ENCODE measurements at regions not wholly inside any gene's neighbourhood (a gene's known extent, or its start where the extent isn't known, plus 50 kb on each side); places are given as distances from the start of the nearest gene placed in this dataset.
"Not testable (repeated sequence)": the region's sequence is repeated elsewhere in the genome, so short reads cannot be mapped to it uniquely, and the experiment has no call there.

DNA sequence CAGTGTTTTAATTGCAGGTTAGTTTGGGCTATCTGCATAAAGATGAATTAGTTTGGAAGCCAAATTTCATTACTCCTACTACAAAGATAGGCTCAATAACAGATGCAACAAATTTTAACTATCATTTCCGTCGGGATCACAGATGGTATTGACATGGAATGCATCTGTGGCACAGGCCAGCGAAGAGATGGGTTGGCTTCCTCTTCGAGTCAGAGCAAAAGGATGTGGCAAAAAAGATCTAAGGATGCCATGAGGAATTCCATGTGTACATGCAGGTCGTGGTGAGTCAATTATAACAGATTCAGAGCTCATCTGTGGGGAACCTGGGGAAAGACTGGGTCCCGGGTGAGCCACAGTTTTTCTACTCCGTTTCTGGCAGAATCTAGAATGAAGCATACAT, 83.0 kb upstream of the CITED2 start:
- DNase-seq (ENCODE audit: low spot score in 2 of 2) (no peak), ATAC-seq (no peak)
- H3K9me3 Mint-ChIP-seq: no peaks in the 10 kb centered on the region
- H3K4me3 Mint-ChIP-seq: no peak overlapping the region
- H3K27ac Mint-ChIP-seq: no peak overlapping the region
- no peaks in the 10 kb centered on the region for H3K4me1 Mint-ChIP-seq
- no peaks in the 10 kb centered on the region for H3K36me3 Mint-ChIP-seq

DNA sequence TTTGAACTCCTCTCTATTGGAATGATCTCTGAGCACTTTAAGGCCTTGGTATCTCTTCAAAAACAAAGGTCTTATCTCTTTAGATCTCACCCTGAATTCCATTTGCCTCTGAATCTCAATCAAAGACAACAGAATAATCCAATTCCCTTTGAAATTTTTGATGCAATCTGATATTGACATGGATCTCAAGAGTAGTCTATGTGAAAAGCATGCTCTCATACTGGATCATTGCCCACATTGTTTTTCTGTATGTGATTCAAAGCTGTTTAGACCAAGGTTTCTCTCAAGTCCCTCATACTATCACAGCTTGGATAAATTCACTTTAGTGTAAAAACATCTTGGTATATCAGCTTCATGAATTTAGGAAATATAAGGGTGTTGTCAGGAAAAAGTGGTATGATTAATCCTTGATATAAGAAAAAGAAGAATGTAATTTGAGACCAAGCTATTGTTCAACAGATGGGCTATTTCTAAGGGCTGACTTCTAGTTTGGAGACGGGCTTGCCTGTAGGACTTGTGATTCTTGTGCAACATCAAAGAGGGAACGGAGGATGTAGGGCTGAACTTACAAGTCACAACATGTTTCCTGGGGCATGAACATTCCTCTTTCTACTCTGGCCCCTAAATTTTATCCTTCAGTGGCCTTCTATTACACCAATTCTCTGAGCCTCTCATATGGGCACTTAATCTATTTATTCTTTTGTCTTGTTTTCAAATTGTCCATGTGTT, 77.9 kb upstream of the CITED2 start:
- H3K4me3 Mint-ChIP-seq: no peak overlapping the region
- H3K4me1 Mint-ChIP-seq: peaks cover 6% of the 10 kb centered on the region
- H3K27ac Mint-ChIP-seq: no peak overlapping the region
- DNase-seq (ENCODE audit: low spot score in 2 of 2) (no peak), ATAC-seq (no peak)
- H3K9me3 Mint-ChIP-seq: no peaks in the 10 kb centered on the region
- no peaks in the 10 kb centered on the region for H3K36me3 Mint-ChIP-seq

DNA sequence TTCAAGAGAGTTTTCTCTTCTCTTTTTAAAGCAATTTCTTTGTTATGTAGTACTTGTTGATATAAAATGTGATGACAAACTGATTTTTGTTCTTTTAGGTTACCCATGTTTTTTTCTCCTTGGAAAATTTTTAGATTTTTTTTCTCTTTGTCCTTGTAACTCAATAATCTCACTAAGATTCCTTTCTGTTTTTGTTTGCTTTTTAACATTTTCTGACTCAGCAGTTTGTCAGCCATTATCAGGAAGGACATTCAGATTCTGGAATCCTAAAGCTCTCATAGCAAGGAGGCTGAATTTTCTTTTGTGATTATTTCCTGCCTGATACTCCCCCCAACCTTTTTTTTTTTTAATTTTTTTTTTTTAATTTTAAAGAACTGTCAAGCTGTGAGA, 75.2 kb upstream of the CITED2 start:
- Mint-ChIP-seq H3K36me3 (no peaks in the 10 kb centered on the region), H3K27ac (no peak overlapping the region), H3K4me3 (no peak overlapping the region), H3K4me1 (peaks cover 6% of the 10 kb centered on the region), H3K9me3 (no peaks in the 10 kb centered on the region)
- ATAC-seq (no peak), DNase-seq (ENCODE audit: low spot score in 2 of 2) (no peak)

DNA sequence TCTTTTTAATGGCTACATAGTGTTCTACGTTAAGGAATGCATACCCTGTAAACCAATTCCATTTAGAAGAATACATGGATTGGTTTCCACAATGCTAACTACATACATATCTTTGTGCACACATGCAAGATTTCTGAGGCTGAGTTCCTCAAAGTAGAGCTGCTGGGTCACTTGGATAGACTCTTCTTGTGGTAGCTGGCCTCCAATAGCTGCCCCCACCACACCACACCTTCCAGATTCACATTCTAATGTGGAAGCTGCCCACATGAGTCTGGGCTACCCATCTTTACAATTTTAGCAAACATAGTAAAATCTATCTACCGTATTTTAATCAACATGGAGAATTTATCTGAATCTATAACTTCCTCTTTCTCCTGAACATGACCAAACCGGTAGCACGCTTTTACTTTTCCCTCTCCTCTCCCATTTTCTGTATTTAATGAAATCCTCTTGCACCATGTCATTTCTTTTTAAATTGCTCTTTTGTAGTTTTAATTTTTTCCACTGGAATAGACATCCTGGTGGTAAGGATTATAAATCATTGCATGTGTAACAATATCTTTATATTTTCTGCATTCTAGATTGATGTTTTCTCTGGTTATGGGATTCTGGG, 74.7 kb upstream of the CITED2 start:
- DNase-seq (ENCODE audit: low spot score in 2 of 2): no peak

DNA sequence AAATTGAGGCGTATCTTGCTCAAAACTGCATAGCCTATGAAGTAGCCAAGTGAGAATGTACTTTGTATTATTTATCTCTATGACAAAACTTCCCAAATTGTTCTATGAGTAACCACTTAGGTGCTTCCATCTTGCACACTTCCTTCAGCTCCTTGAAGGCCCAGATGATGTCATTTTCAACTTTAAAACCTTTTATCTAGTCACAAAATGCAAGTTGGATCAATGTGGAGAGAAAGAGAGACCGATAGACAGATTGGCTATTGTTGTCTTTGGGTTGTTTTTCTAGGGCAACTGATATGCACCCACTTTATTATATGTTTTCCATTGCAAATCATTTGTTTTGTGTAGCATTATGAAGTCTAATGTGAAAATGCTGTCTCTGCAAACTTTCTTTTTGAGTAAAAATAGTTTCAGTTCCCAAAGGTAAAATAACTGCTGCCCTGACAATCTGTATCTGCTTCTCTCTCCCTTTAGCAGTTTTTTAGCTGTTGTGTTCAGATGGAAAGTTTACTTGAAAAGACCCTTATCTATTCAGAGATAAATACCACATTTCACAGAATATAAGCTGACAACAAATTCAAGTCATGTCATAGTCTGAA, 73.7 kb upstream of the CITED2 start:
- Mint-ChIP-seq H3K4me1 (peaks cover 6% of the 10 kb centered on the region), H3K9me3 (no peaks in the 10 kb centered on the region), H3K36me3 (no peaks in the 10 kb centered on the region), H3K4me3 (no peak overlapping the region), H3K27ac (no peak overlapping the region)
- DNase-seq (ENCODE audit: low spot score in 2 of 2) (no peak), ATAC-seq (no peak)

More for the DNA sequence above, 74.7 kb upstream of the CITED2 start:
- no peak for ATAC-seq
- Mint-ChIP-seq H3K27ac (no peak overlapping the region), H3K9me3 (no peaks in the 10 kb centered on the region), H3K4me1 (peaks cover 6% of the 10 kb centered on the region), H3K36me3 (no peaks in the 10 kb centered on the region), H3K4me3 (no peak overlapping the region)

DNA sequence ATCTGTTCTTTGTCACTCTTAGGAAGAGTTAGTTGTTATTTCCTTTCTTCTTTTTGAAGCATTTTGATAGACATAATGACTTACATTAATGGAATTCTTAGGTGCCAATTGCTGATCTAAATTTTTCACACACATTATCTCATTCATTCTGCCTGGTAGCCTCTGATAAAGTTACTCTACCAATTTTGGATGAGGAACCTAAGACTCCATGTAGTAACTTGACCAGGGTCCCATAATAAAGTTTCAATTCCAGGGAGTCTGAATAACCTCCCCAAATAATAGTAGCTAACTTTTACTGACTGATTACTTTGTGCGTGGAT, 73.2 kb upstream of the CITED2 start:
- no peak overlapping the region for H3K4me3 Mint-ChIP-seq
- no peak for DNase-seq (ENCODE audit: low spot score in 2 of 2)
- H3K36me3 Mint-ChIP-seq: no peaks in the 10 kb centered on the region
- H3K4me1 Mint-ChIP-seq: peaks cover 6% of the 10 kb centered on the region
- no peaks in the 10 kb centered on the region for H3K9me3 Mint-ChIP-seq
- H3K27ac Mint-ChIP-seq: no peak overlapping the region
- no peak for ATAC-seq

DNA sequence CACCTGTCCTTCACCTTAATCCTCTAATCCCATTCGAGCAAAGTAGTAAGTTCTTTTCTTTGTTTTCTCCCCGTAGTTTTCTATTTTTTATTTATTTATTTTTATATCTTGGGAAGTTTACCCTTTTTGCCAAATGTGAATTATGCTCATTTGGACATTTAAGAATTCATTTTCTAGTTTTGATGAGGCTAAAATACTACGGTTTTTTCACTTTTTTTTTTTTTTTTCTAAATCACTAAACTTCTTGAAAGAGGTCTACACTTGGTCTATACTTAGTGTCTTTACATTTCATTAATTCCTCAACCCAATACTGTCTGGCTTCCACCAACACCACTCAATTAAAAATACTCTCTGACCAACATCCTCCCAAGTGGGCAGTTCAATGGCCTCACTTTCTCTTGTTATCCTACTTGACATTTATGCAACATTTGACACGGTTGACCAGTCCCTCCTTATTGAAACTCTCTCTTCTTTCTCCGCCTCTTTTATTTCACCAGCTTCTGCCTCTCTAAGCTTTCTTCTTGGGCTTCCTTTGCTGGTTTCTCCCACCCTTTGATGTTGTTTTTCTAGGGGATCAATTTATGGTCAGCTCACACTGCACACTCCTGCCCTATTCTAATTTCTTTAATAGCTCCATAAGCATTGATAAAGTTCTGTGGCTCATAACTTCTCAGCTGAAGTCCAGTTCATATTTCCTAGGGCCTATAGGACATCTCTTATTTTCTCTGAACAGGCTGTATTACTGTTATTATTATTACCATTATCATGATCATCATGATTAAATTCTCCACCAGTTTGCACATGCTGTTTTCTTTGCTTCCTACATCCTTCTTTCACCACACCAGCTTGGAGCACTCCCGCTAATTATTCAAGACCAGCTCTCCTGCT, 72.6 kb upstream of the CITED2 start:
- Mint-ChIP-seq H3K27ac (no peak overlapping the region), H3K9me3 (no peaks in the 10 kb centered on the region), H3K4me3 (no peak overlapping the region)

DNA sequence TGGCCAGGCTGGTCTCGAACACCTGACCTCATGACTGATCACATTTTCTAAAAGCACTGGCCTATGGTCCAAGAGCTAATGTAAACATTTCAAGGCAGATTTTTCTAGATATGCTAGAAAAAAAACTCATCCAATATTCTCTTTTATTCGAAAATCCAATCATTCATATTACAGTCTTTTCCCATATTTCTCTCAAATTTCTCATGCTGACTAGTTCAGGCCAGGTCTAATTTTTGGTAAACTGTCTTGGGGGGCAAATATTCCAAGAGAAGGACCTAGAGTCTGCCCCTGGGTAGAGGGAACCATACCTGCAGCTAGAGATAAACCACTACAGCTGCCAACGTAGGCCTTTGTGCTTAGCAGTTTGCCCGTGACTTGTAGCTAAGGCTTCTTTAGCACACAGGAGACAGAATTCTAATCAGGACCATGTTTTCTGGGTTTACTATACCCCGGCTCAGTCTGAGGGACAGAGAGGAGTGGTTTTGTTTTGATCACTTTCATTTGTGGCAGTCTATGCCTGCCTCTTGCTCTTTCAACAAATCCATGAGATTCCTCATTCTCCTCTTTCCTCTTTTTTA, 71.8 kb upstream of the CITED2 start:
- no peaks in the 10 kb centered on the region for H3K36me3 Mint-ChIP-seq
- H3K4me1 Mint-ChIP-seq: peaks cover 13% of the 10 kb centered on the region
- H3K4me3 Mint-ChIP-seq: no peak overlapping the region
- no peak for DNase-seq (ENCODE audit: low spot score in 2 of 2)
- no peak overlapping the region for H3K27ac Mint-ChIP-seq
- ATAC-seq: no peak
- H3K9me3 Mint-ChIP-seq: no peaks in the 10 kb centered on the region

More for the DNA sequence above, 72.6 kb upstream of the CITED2 start:
- Mint-ChIP-seq H3K36me3 (no peaks in the 10 kb centered on the region), H3K4me1 (peaks cover 12% of the 10 kb centered on the region)
- DNase-seq (ENCODE audit: low spot score in 2 of 2) (no peak), ATAC-seq (no peak)

DNA sequence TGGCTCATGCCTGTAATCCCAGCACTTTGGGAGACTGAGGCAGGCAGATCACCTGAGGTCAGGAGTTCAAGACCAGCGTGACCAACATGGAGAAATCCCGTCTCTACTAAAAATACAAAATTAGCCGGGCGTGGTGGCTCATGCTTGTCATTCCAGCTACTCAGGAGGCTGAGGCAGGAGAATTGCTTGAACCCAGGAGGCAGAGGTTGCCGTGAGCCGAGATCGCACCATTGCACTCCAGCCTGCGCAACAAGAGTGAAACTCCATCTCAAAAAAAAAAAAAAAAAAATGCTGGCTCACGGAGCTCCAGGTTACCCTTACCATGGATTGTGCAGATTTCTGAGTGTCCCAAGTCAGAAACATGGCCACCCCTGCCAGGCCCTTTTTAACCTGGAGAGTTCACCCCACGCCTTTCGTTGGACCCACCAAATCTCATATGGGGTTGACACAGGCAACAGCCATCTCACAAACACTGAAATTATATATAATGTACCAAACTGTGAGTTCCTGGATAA, 69.9 kb upstream of the CITED2 start:
- not testable (repeated sequence) for H3K4me3 Mint-ChIP-seq; ATAC-seq; H3K9me3 Mint-ChIP-seq; H3K36me3 Mint-ChIP-seq; H3K27ac Mint-ChIP-seq; DNase-seq (ENCODE audit: low spot score in 2 of 2)
- H3K4me1 Mint-ChIP-seq: peaks cover 13% of the 10 kb centered on the region

DNA sequence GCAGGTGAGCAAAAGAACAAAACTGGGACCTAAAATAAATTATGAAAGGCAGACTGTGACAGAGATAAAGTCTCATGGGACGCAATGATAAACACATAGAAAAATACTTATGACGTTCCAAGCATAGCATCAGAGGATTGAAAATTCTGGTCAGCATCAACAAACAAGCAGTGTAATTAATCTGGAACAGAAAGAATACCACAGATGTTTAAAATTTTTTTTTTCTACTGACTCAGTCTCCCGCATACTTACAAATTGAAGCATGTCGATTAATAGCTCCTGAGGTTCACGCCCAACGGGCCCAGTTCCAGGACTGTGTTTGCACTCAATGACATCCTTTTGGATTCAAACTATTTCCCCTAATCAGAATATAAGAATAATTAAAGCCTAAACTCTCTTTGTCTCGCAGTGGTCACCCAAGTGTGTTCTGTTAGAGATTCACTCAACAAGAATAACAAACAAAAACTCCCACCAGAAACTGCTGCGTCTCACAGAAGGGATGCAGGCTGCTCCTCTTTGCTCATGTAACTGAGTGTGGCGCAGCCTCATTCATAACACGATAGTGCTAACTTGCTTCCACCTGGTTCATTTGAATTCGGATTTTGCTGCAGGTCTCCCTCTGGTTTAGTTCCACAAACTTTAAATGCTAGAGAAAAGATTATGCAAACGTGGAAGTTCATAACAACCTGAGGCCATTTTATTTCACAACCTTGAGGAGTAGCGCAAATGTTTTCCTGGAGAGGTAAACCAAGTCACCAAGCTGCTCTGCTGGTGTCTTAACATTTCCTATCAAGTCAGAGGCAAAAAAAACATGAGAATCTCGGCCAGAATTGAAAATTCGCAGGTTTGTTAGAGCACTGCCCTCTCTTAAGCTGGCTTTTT, 69.0 kb upstream of the CITED2 start:
- Mint-ChIP-seq H3K27ac (no peak overlapping the region), H3K4me3 (no peak overlapping the region), H3K9me3 (no peaks in the 10 kb centered on the region), H3K4me1 (peaks cover 11% of the 10 kb centered on the region), H3K36me3 (no peaks in the 10 kb centered on the region)
- ATAC-seq (no peak), DNase-seq (ENCODE audit: low spot score in 2 of 2) (no peak)

DNA sequence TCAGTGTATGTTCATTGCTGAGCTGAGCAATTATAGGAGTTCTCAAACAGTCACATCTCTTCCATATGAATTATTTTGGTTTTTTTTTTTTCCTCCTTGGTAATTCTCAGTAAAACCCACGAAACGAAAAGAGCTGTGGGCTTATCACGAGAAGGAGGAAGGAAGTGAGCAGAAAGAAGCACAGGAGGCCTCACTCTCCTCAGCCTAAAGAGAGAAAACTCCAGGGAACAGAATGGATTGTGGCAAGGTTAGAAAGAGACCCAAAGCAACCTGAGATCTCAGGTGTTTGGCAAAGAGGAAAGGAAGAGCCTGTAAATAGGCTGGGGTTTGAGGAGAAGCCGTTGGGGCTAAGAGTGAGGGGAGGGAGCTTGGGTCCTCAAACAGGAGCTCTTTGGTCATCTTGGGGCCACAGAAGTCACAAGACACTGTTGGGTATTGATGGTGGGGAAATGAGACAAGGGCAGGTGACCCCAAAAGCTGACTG, 67.8 kb upstream of the CITED2 start:
- H3K27ac Mint-ChIP-seq: peak overlapping the region; percentile 91
- H3K9me3 Mint-ChIP-seq: no peaks in the 10 kb centered on the region
- no peaks in the 10 kb centered on the region for H3K36me3 Mint-ChIP-seq
- DNase-seq (ENCODE audit: low spot score in 2 of 2): no peak
- H3K4me1 Mint-ChIP-seq: peaks cover 7% of the 10 kb centered on the region
- peak overlapping the region; percentile 49 for H3K4me3 Mint-ChIP-seq
- peak; percentile 74 for ATAC-seq

DNA sequence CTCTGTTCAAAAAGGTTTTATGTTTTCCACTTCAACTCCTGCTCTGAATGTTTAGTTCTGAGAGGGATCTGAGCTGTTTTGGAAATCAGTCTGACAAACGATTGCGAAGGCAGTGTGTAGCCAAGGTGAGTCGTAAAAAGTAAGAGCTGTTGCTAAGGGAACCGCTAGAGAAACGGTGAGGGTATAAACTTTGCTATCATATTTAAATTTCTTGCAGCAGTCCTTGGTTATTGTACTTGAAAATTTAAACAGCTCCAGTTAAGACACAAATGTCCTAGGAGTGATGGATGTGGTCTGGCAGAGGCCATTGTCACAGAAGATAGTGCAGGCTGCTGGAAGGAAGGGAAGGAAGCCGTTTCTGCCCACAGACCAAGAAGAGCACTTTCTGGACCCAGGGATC, 64.9 kb upstream of the CITED2 start:
- ATAC-seq: no peak
- Mint-ChIP-seq H3K4me1 (peaks cover 7% of the 10 kb centered on the region), H3K4me3 (no peak overlapping the region), H3K9me3 (no peaks in the 10 kb centered on the region), H3K36me3 (no peaks in the 10 kb centered on the region), H3K27ac (no peak overlapping the region)
- no peak for DNase-seq (ENCODE audit: low spot score in 2 of 2)

DNA sequence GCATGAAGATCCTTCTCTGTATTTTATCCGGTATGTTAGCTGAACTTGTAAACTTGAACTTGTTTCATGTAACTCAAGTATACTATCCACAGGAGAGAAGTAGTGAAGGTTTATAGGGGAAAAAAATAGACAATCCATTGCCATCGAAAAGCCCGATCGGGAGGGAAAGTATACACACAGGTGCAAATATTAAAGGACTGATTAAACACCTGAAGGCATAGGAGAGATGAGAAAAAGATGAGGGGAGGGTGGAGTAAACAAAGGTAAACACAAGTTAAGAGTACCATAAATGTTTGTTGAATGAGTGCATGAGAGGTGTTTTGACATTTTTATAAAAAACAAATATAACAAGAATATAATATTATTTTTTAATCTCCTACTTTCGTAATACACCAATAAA, 64.3 kb upstream of the CITED2 start:
- DNase-seq (ENCODE audit: low spot score in 2 of 2) (no peak), ATAC-seq (no peak)
- Mint-ChIP-seq H3K27ac (no peak overlapping the region), H3K36me3 (no peaks in the 10 kb centered on the region), H3K9me3 (no peaks in the 10 kb centered on the region), H3K4me1 (peaks cover 7% of the 10 kb centered on the region), H3K4me3 (no peak overlapping the region)

DNA sequence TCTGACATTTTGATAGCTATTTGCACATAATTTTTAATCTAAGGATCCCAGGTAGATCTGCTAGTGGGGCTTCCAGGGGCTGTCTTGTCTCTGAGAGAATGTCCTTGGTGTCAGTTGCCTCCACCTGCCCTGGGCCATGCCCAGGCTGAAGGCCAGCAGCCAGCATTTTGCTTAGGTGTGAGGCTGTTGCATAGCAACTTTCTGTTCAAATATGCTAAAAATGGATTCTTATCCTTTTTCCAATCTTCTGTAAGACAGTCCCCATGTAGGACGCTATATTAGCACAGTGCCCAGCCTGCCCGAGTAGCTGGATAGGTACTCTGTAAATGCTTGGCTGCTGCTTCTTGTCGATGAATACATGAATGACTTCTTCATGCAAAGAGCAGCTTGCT, 62.5 kb upstream of the CITED2 start:
- Mint-ChIP-seq H3K4me3 (no peak overlapping the region), H3K27ac (no peak overlapping the region), H3K4me1 (peaks cover under 1% of the 10 kb centered on the region), H3K9me3 (peaks cover 4% of the 10 kb centered on the region), H3K36me3 (no peaks in the 10 kb centered on the region)
- ATAC-seq: no peak
- DNase-seq (ENCODE audit: low spot score in 2 of 2): no peak
